ENCODE measurements at regions not wholly inside any gene's neighbourhood (a gene's known extent, or its start where the extent isn't known, plus 50 kb on each side); places are given as distances from the start of the nearest gene placed in this dataset.
"Not testable (repeated sequence)": the region's sequence is repeated elsewhere in the genome, so short reads cannot be mapped to it uniquely, and the experiment has no call there.

- DNase-seq: not testable (repeated sequence)
These were observed 972.6 kb upstream of the KCND2 start for GRCh38 chr7:119300341-119300740.

- no peak for DNase-seq
These were observed 952.7 kb upstream of the KCND2 start for GRCh38 chr7:119320316-119320715.

GRCh38 chr7:119329715-119330114 lies 943.3 kb upstream of the KCND2 start:
- DNase-seq: no peak

GRCh38 chr7:119335405-119335804 lies 937.6 kb upstream of the KCND2 start:
- DNase-seq: no peak

GRCh38 chr7:119341822-119342221 lies 931.2 kb upstream of the KCND2 start:
- DNase-seq: no peak

GRCh38 chr7:119343289-119343688 lies 929.7 kb upstream of the KCND2 start:
- DNase-seq: no peak

GRCh38 chr7:119344466-119344865 lies 928.5 kb upstream of the KCND2 start:
- DNase-seq: no peak

- DNase-seq: no peak
These were observed 924.5 kb upstream of the KCND2 start for GRCh38 chr7:119348491-119348890.

- DNase-seq: no peak
These were observed 922.6 kb upstream of the KCND2 start for GRCh38 chr7:119350334-119350733.

GRCh38 chr7:119351320-119351719 lies 921.7 kb upstream of the KCND2 start:
- no peak for DNase-seq

GRCh38 chr7:119374436-119374835 lies 898.5 kb upstream of the KCND2 start:
- no peak for DNase-seq

GRCh38 chr7:119377861-119378260 lies 895.1 kb upstream of the KCND2 start:
- no peak for DNase-seq

GRCh38 chr7:119382726-119383125 lies 890.2 kb upstream of the KCND2 start:
- DNase-seq: no peak

GRCh38 chr7:119395024-119395423 lies 878.0 kb upstream of the KCND2 start:
- DNase-seq: no peak

GRCh38 chr7:119397156-119397555 lies 875.8 kb upstream of the KCND2 start:
- DNase-seq: no peak

- DNase-seq: no peak
These were observed 864.4 kb upstream of the KCND2 start for GRCh38 chr7:119408596-119408995.

GRCh38 chr7:119413314-119413805 lies 859.6 kb upstream of the KCND2 start:
- DNase-seq: no peak

- DNase-seq: no peak
These were observed 857.3 kb upstream of the KCND2 start for GRCh38 chr7:119415682-119416081.

- no peak for DNase-seq
These were observed 851.3 kb upstream of the KCND2 start for GRCh38 chr7:119421657-119422056.

GRCh38 chr7:119436882-119437281 lies 836.1 kb upstream of the KCND2 start:
- DNase-seq: no peak

- DNase-seq: no peak
These were observed 834.7 kb upstream of the KCND2 start for GRCh38 chr7:119438315-119438714.

- DNase-seq: no peak
These were observed 833.8 kb upstream of the KCND2 start for GRCh38 chr7:119439192-119439591.

GRCh38 chr7:119452401-119452800 lies 820.6 kb upstream of the KCND2 start:
- no peak for DNase-seq

GRCh38 chr7:119465798-119466305 lies 807.1 kb upstream of the KCND2 start:
- no peak for DNase-seq

GRCh38 chr7:119472408-119473038 lies 800.5 kb upstream of the KCND2 start:
- DNase-seq: peak; percentile 87

All from NCI-H345 (cell line).